HCT116 (cell line): ENCODE measurements at regions not wholly inside any gene's neighbourhood (a gene's known extent, or its start where the extent isn't known, plus 50 kb on each side); places are given as distances from the start of the nearest gene placed in this dataset.

Source experiments
- ATAC-seq: fragments of 200-7000 bp; cut with Tn5 transposase; 2 replicates; pipeline ENCODE4 v1.9.1; 2020; ENCODE audit warnings: mild to moderate bottlenecking, moderate library complexity
- BruUV-seq: library from RNA; stranded (reverse); fragments of 400-500 nt; replicated peaks from 2 replicates; lab custom pipeline; 2021; lab: Mats Ljungman, UMichigan
- CTCF ChIA-PET: fragments of 300-600 bp; sonication (Branson Sonifier 250); formaldehyde crosslinking; loops from one replicate; lab custom pipeline; 2021; ENCODE audit warnings: antibody characterized with exemption; lab: Charles Lee
- POLR2A ChIA-PET: fragments of 300-600, 350-600 bp; sonication (Branson Sonifier 250); formaldehyde crosslinking; loops from one replicate; lab custom pipeline; 2021; ENCODE audit warnings: antibody characterized with exemption; lab: Charles Lee
- RAD21 ChIA-PET, 2 experiments: fragments of 300-600 bp; sonication (Branson Sonifier 250); formaldehyde crosslinking; loops; one replicate each; lab custom pipeline; 2023; ENCODE audit warnings: low total read pairs in 2 of 2; ENCODE audit not compliant: uncharacterized antibody in 2 of 2, unreplicated experiment in 2 of 2, low non-redundant PET in 1 of 2; lab: Charles Lee
- DNase-seq: peaks from one replicate; pipeline ENCODE4 v3.0.0-alpha.2; 2010; ENCODE audit warnings: low read depth, low spot score
- H2AFZ ChIP-seq: fragments of 200-600 bp; shearing (Covaris generic), sonication (generic); 2 replicates; pipeline ENCODE4 v1.6.1; 2017; ENCODE audit warnings: low read depth, mixed run types, mixed read lengths, antibody characterized with exemption, low read length; ENCODE audit not compliant: poor library complexity, severe bottlenecking
- H3K27ac ChIP-seq: 2 replicates; pipeline ENCODE4 v1.5.1; 2012; ENCODE audit warnings: low read depth, low read length
- H3K27me3 ChIP-seq: fragments of 200-600 bp; sonication (generic); 2 replicates; pipeline ENCODE4 v1.6.1; 2016; ENCODE audit warnings: mixed run types, low read length, mixed read lengths; ENCODE audit not compliant: insufficient read depth
- H3K36me3 ChIP-seq, 2 experiments: fragments of 200-500 bp in 1 of 2; fragments of 200-600 bp in 1 of 2; sonication (Bioruptor generic) in 1 of 2; sonication (generic) in 1 of 2; 2 replicates each; pipeline versions ENCODE4 v1.5.1 to v1.6.1; 2014 to 2016; ENCODE audit warnings: low read length in 2 of 2, inconsistent platforms in 1 of 2, mixed read lengths in 1 of 2, mixed run types in 1 of 2; ENCODE audit not compliant: insufficient read depth in 2 of 2, control insufficient read depth in 1 of 2
- H3K4me1 ChIP-seq, 2 experiments: fragments of 200-600 bp in 1 of 2; sonication (generic) in 1 of 2; 2 replicates each; pipeline versions ENCODE4 v1.5.1 to v1.6.1; 2012 to 2017; ENCODE audit warnings: low read length in 2 of 2, inconsistent platforms in 1 of 2, mild to moderate bottlenecking in 1 of 2, mixed read lengths in 1 of 2, mixed run types in 1 of 2, moderate library complexity in 1 of 2; ENCODE audit not compliant: insufficient read depth in 2 of 2, control insufficient read depth in 1 of 2
- H3K4me2 ChIP-seq: fragments of 200-600 bp; sonication (generic); 2 replicates; pipeline ENCODE4 v1.6.1; 2017; ENCODE audit warnings: mixed run types, low read length, mixed read lengths
- H3K4me3 ChIP-seq, 2 experiments: fragments of 200-600 bp in 1 of 2; sonication (generic) in 1 of 2; replicated peaks in 1 of 2; 2 replicates each; pipeline ENCODE4 v1.5.1; 2011 to 2016; ENCODE audit warnings: low read length in 2 of 2, control low read depth in 1 of 2, low read depth in 1 of 2, mild to moderate bottlenecking in 1 of 2, mixed read lengths in 1 of 2, mixed run types in 1 of 2
- H3K79me2 ChIP-seq: fragments of 200-600 bp; sonication (generic); 2 replicates; pipeline ENCODE4 v1.6.1; 2017; ENCODE audit warnings: mild to moderate bottlenecking, mixed run types, low read length, moderate library complexity, mixed read lengths; ENCODE audit not compliant: insufficient read depth
- H3K9ac ChIP-seq: fragments of 200-600 bp; sonication (generic); 2 replicates; pipeline ENCODE4 v1.6.1; 2016; ENCODE audit warnings: low read length, mixed read lengths
- H3K9me2 ChIP-seq: fragments of 200-600 bp; sonication (generic), shearing (Covaris generic); 2 replicates; pipeline ENCODE4 v1.6.1; 2017; ENCODE audit warnings: mixed run types, mild to moderate bottlenecking, moderate library complexity; ENCODE audit not compliant: insufficient read depth
- H3K9me3 ChIP-seq, 2 experiments: fragments of 200-500 bp in 1 of 2; fragments of 200-600 bp in 1 of 2; sonication (Bioruptor generic) in 1 of 2; sonication (generic) in 1 of 2; 2 replicates each; pipeline ENCODE4 v1.6.1; 2014 to 2017; ENCODE audit warnings: low read length in 2 of 2, mixed read lengths in 2 of 2, inconsistent platforms in 1 of 2, low read depth in 1 of 2, mild to moderate bottlenecking in 1 of 2, mixed run types in 1 of 2, moderate library complexity in 1 of 2; ENCODE audit not compliant: control insufficient read depth in 1 of 2, insufficient read depth in 1 of 2
- H4K20me1 ChIP-seq: fragments of 200-600 bp; sonication (generic), shearing (Covaris generic); 2 replicates; pipeline ENCODE4 v1.6.1; 2017; ENCODE audit warnings: mixed run types, mild to moderate bottlenecking, moderate library complexity; ENCODE audit not compliant: insufficient read depth
- ATF3 ChIP-seq: IDR thresholded peaks from 2 replicates; pipeline ENCODE4 v1.6.1; 2012
- CBX3 ChIP-seq: IDR thresholded peaks from 2 replicates; pipeline ENCODE4 v1.6.1; 2012; ENCODE audit warnings: low read depth
- CEBPB ChIP-seq: IDR thresholded peaks from 2 replicates; pipeline ENCODE4 v1.6.1; 2012; ENCODE audit warnings: low read depth
- CTCF ChIP-seq, 3 experiments: fragments of 200-600 bp in 1 of 3; sonication (generic) in 1 of 3; IDR thresholded peaks in 2 of 3; conservative IDR thresholded peaks in 1 of 3; 2 replicates each; pipeline ENCODE4 v1.5.1; 2012 to 2017; ENCODE audit warnings: low read depth in 2 of 3, low read length in 2 of 3, antibody characterized with exemption in 1 of 3, borderline replicate concordance in 1 of 3, control low read depth in 1 of 3, mild to moderate bottlenecking in 1 of 3, mixed read lengths in 1 of 3, mixed run types in 1 of 3, moderate library complexity in 1 of 3; ENCODE audit not compliant: insufficient read depth in 1 of 3
- EGR1 ChIP-seq: IDR thresholded peaks from 2 replicates; pipeline ENCODE4 v1.6.1; 2012; ENCODE audit warnings: low read depth
- ELF1 ChIP-seq: IDR thresholded peaks from 2 replicates; pipeline ENCODE4 v1.6.1; 2012; ENCODE audit warnings: low read depth, borderline replicate concordance
- EZH2 ChIP-seq: fragments of 200-600 bp; sonication (generic); IDR thresholded peaks from 2 replicates; pipeline ENCODE4 v1.6.1; 2017; ENCODE audit warnings: antibody characterized with exemption, mixed run types
- EZH2phosphoT487 ChIP-seq: fragments of 200-600 bp; IDR thresholded peaks from 2 replicates; pipeline ENCODE4 v1.6.1; 2018; ENCODE audit warnings: antibody characterized with exemption, borderline replicate concordance
- FOSL1 ChIP-seq: IDR thresholded peaks from 2 replicates; pipeline ENCODE4 v1.6.1; 2012; ENCODE audit warnings: low read depth
- JUND ChIP-seq: IDR thresholded peaks from 2 replicates; pipeline ENCODE4 v1.6.1; 2012
- MAX ChIP-seq: IDR thresholded peaks from 2 replicates; pipeline ENCODE4 v1.6.1; 2012
- POLR2A ChIP-seq: IDR thresholded peaks from 2 replicates; pipeline ENCODE4 v1.7.0; 2011; ENCODE audit warnings: borderline replicate concordance; ENCODE audit not compliant: insufficient read depth, insufficient read length; ENCODE audit errors: extremely low read depth
- POLR2AphosphoS5 ChIP-seq: IDR thresholded peaks from 2 replicates; pipeline ENCODE4 v1.6.1; 2011; ENCODE audit warnings: mild to moderate bottlenecking, low read depth, low read length, moderate library complexity
- RAD21 ChIP-seq: IDR thresholded peaks from 2 replicates; pipeline ENCODE4 v1.6.1; 2012; ENCODE audit warnings: low read depth, mild to moderate bottlenecking
- SIN3A ChIP-seq: IDR thresholded peaks from 2 replicates; pipeline ENCODE4 v1.6.1; 2012; ENCODE audit warnings: low read depth
- SP1 ChIP-seq: IDR thresholded peaks from 2 replicates; pipeline ENCODE4 v1.6.1; 2012; ENCODE audit warnings: low read depth
- SRF ChIP-seq: IDR thresholded peaks from 2 replicates; pipeline ENCODE4 v1.6.1; 2012; ENCODE audit warnings: low read depth
- TCF7L2 ChIP-seq: IDR thresholded peaks from 2 replicates; pipeline ENCODE4 v1.7.0; 2011; ENCODE audit warnings: borderline replicate concordance, inconsistent platforms; ENCODE audit not compliant: insufficient read depth, insufficient read length; ENCODE audit errors: extremely low read depth
- ZBTB33 ChIP-seq: IDR thresholded peaks from 2 replicates; pipeline ENCODE4 v1.6.1; 2011; ENCODE audit warnings: mild to moderate bottlenecking, low read length, moderate library complexity; ENCODE audit not compliant: insufficient replicate concordance; ENCODE audit errors: extremely low read depth
- ZFX ChIP-seq: fragments of 450-650 bp; IDR thresholded peaks from 2 replicates; pipeline ENCODE4 v1.6.1; 2017
- intact Hi-C: fragments of 100-400 bp; cut with micrococcal nuclease; formaldehyde crosslinking; loops from 2 replicates; pipeline ENCODE4 v1.10.0; 2022

- TF ChIP-seq POLR2AphosphoS5 = peak; percentile 45; the same call in 1 of the 2 replicates
- TF ChIP-seq RAD21 = 0 out of 2 replicates have a peak, but pooled peaks have one; percentile 30
- peak; percentile 26 for TF ChIP-seq ZBTB33
- TF ChIP-seq CTCF (IDR thresholded peaks at IDR 0.05 in 2 of 3, conservative IDR thresholded peaks at IDR 0.05 in 1 of 3; ENCODE audit: borderline replicate concordance in 1 of 3, insufficient read depth in 1 of 3, low read depth in 2 of 3, low read length in 2 of 3) = no peak
- peak; percentile 61; the same call in 1 of the 2 replicates for TF ChIP-seq MAX
- TF ChIP-seq SIN3A = peak; percentile 74; the same call in 1 of the 2 replicates
- peak; percentile 93 for TF ChIP-seq JUND
Measured at GRCh38 chr3:177589911-177590381, 392.7 kb upstream of the TBL1XR1 start (continued).

- no peak overlapping the region for H2AFZ ChIP-seq
- no TSS peak for BruUV-seq
- H3K4me1 ChIP-seq = peaks cover 13 to 27% of the 10 kb centered on the region in 2 experiments
- ChIA-PET RAD21 (no interaction called here), CTCF (no interaction called here), POLR2A (no interaction called here)
- H4K20me1 ChIP-seq = no peaks in the 10 kb centered on the region
- no peak overlapping the region for H3K4me3 ChIP-seq
- no peak for DNase-seq
- no peaks in the 10 kb centered on the region for H3K27me3 ChIP-seq
- H3K9me2 ChIP-seq = no peaks in the 10 kb centered on the region
- no peak overlapping the region for H3K4me2 ChIP-seq
- no peak for ATAC-seq
- TF ChIP-seq EZH2 = no peak
- TF ChIP-seq RAD21 = no peak
- no peak for TF ChIP-seq SIN3A
- no peak for TF ChIP-seq POLR2A
- no peak for TF ChIP-seq TCF7L2
- TF ChIP-seq MAX = no peak
- TF ChIP-seq ELF1 = no peak
- no peak for TF ChIP-seq ZBTB33
- TF ChIP-seq ZFX = no peak
- TF ChIP-seq CBX3 = no peak
- no peak for TF ChIP-seq CEBPB
- TF ChIP-seq SRF = no peak
- TF ChIP-seq SP1 = no peak
- TF ChIP-seq EGR1 = no peak
- TF ChIP-seq FOSL1 = no peak
- TF ChIP-seq POLR2AphosphoS5 = no peak
- no peak for TF ChIP-seq EZH2phosphoT487
- TF ChIP-seq ATF3 = no peak
- H3K27ac ChIP-seq = no peak overlapping the region
- H3K79me2 ChIP-seq = no peaks in the 10 kb centered on the region
- intact Hi-C loops = no loop called here
- no peak overlapping the region for H3K9ac ChIP-seq
- H3K9me3 ChIP-seq = no peaks in the 10 kb centered on the region
- no peaks in the 10 kb centered on the region for H3K36me3 ChIP-seq
Measured at GRCh38 chr3:177590826-177591225, 393.5 kb upstream of the TBL1XR1 start.
